Stomach (tissue), 8 donors: ENCODE measurements at regions not wholly inside any gene's neighbourhood (a gene's known extent, or its start where the extent isn't known, plus 50 kb on each side); places are given as distances from the start of the nearest gene placed in this dataset.

Source experiments
- DNase-seq, 2 donors: peaks; one replicate each; pipeline versions ENCODE4 v3.0.0 to v3.0.0-alpha.2; 2013 to 2019
- H3K27ac ChIP-seq, 5 donors: fragments of 200-600 bp in 4 of 5; sonication (generic) in 4 of 5; one replicate each; pipeline ENCODE4 v1.5.1; 2013 to 2019; ENCODE audit warnings: mild to moderate bottlenecking in 1 of 5, moderate library complexity in 1 of 5
- H3K27me3 ChIP-seq, 3 donors: fragments of 200-600 bp; sonication (generic); one replicate each; pipeline ENCODE4 v1.5.1; 2017 to 2019; ENCODE audit warnings: mixed run types in 1 of 3
- H3K36me3 ChIP-seq, 4 donors: fragments of 200-600 bp; sonication (generic); 1 replicate in 3 of 4; 2 replicates in 1 of 4; pipeline ENCODE4 v1.5.1; 2016 to 2019
- H3K4me1 ChIP-seq, 4 donors: fragments of 200-600 bp; sonication (generic); one replicate each; pipeline ENCODE4 v1.5.1; 2016 to 2019
- H3K4me3 ChIP-seq, 4 donors: fragments of 200-600 bp; sonication (generic) in 3 of 4; one replicate each; pipeline ENCODE4 v1.5.1; 2016 to 2019; ENCODE audit warnings: mild to moderate bottlenecking in 1 of 4
- H3K9me3 ChIP-seq, 4 donors: fragments of 200-600 bp; sonication (generic); one replicate each; pipeline ENCODE4 v1.5.1; 2016 to 2019
- CTCF ChIP-seq, 7 experiments: fragments of 450-650 bp in 4 of 7; fragments of 200-600 bp in 3 of 7; sonication (generic) in 3 of 7; IDR thresholded peaks; one replicate each; pipeline ENCODE4 v1.5.1; 2016 to 2019; ENCODE audit warnings: antibody characterized with exemption in 7 of 7, control low read depth in 2 of 7, mild to moderate bottlenecking in 1 of 7
- EP300 ChIP-seq: sonication (generic); formaldehyde crosslinking; IDR thresholded peaks from one replicate; pipeline ENCODE4 v1.6.1; 2017; ENCODE audit warnings: antibody characterized with exemption
- POLR2A ChIP-seq, 4 donors: fragments of 450-650 bp; IDR thresholded peaks; one replicate each; pipeline ENCODE4 v1.6.1; 2016; ENCODE audit warnings: antibody characterized with exemption in 4 of 4, control low read depth in 2 of 4, mild to moderate bottlenecking in 1 of 4, moderate library complexity in 1 of 4
- POLR2AphosphoS5 ChIP-seq, 3 donors: sonication (generic); formaldehyde crosslinking; IDR thresholded peaks; one replicate each; pipeline ENCODE4 v1.6.1; 2016; ENCODE audit warnings: antibody characterized with exemption in 3 of 3
- WGBS, 5 donors: extraction: QIAGEN DNeasy Blood & Tissue Kit in 3 of 5; methylation state at CpG; one replicate each; pipeline versions ENCODE4 v1.1.5 to v1.1.7; 2013 to 2018; 5-methylcytosine and 5-hydroxymethylcytosine counted together
- intact Hi-C: fragments of 100-400 bp; cut with DNase I; formaldehyde crosslinking; loops from one replicate; pipeline ENCODE4 v1.15.1; 2023; ENCODE audit warnings: low total_unique reads
- donor health status: healthy with polysubstance abuse.
- donor health status: Bipolar disorder and iron deficiency.
- donor health status: healthy.

GRCh38 chr1:209443361-209443931 lies 140.1 kb upstream of the CAMK1G start:
- 56 to 70% (median 64%) methylated on average over 5 of the region's 5 CpGs for WGBS, 5 donors
- H3K9me3 ChIP-seq = peaks cover 0 to 8% (median 6%) of the 10 kb centered on the region in 4 donors
- no peak for TF ChIP-seq POLR2A (IDR thresholded peaks at IDR 0.05)
- no peak for TF ChIP-seq CTCF (IDR thresholded peaks at IDR 0.05)
- no peak for TF ChIP-seq EP300
- no peaks in the 10 kb centered on the region for H3K4me1 ChIP-seq
- intact Hi-C loops = no loop called here
- no peak overlapping the region for H3K27ac ChIP-seq
- DNase-seq = no peak
- H3K36me3 ChIP-seq = no peaks in the 10 kb centered on the region
- H3K4me3 ChIP-seq = no peak overlapping the region
- no peaks in the 10 kb centered on the region for H3K27me3 ChIP-seq

GRCh38 chr1:209443975-209444651 lies 139.4 kb upstream of the CAMK1G start:
- Histone ChIP-seq H3K27me3 (no peaks in the 10 kb centered on the region), H3K4me1 (no peaks in the 10 kb centered on the region), H3K9me3 (peaks cover 0 to 8% (median 6%) of the 10 kb centered on the region in 4 donors), H3K4me3 (no peak overlapping the region), H3K27ac (no peak overlapping the region), H3K36me3 (no peaks in the 10 kb centered on the region)
- intact Hi-C loops = no loop called here
- no peak for DNase-seq
- TF ChIP-seq EP300 (no peak), POLR2A (IDR thresholded peaks at IDR 0.05) (no peak), CTCF (IDR thresholded peaks at IDR 0.05) (no peak), POLR2AphosphoS5 (IDR thresholded peaks at IDR 0.05) (no peak)
- WGBS, 5 donors = 61 to 70% (median 66%) methylated on average over 3 of the region's 3 CpGs

- intact Hi-C loops = no loop called here
- H3K36me3 ChIP-seq = no peaks in the 10 kb centered on the region
- no peak for DNase-seq
- 78 to 88% (median 83%) methylated on average over 3 of the region's 3 CpGs for WGBS, 5 donors
- H3K27me3 ChIP-seq = no peaks in the 10 kb centered on the region
- no peaks in the 10 kb centered on the region for H3K4me1 ChIP-seq
- no peak overlapping the region for H3K27ac ChIP-seq
- TF ChIP-seq POLR2A (IDR thresholded peaks at IDR 0.05) (no peak), POLR2AphosphoS5 (IDR thresholded peaks at IDR 0.05) (no peak), EP300 (no peak), CTCF (IDR thresholded peaks at IDR 0.05) (no peak)
- peaks cover 0 to 4% (median 3%) of the 10 kb centered on the region in 4 donors for H3K9me3 ChIP-seq
- no peak overlapping the region for H3K4me3 ChIP-seq
These were observed 138.6 kb upstream of the CAMK1G start for GRCh38 chr1:209444961-209445360.

- H3K4me1 ChIP-seq = no peaks in the 10 kb centered on the region
- H3K27ac ChIP-seq = no peak overlapping the region
- H3K9me3 ChIP-seq = no peaks in the 10 kb centered on the region
- no peaks in the 10 kb centered on the region for H3K27me3 ChIP-seq
- no peak for DNase-seq
- H3K4me3 ChIP-seq = no peak overlapping the region
- no peaks in the 10 kb centered on the region for H3K36me3 ChIP-seq
- intact Hi-C loops = no loop called here
- WGBS, 5 donors = 91 to 97% (median 93%) methylated on average over 5 of the region's 5 CpGs
- TF ChIP-seq POLR2AphosphoS5 (IDR thresholded peaks at IDR 0.05) (no peak), CTCF (IDR thresholded peaks at IDR 0.05) (no peak), EP300 (no peak), POLR2A (IDR thresholded peaks at IDR 0.05) (no peak)
These were observed 137.9 kb upstream of the CAMK1G start for GRCh38 chr1:209445576-209445975.
